IMR-90 (cell line): ENCODE measurements at regions not wholly inside any gene's neighbourhood (a gene's known extent, or its start where the extent isn't known, plus 50 kb on each side); places are given as distances from the start of the nearest gene placed in this dataset.

Experiments
- ATAC-seq: fragments of 200-7000 bp; cut with Tn5 transposase; 2 replicates; pipeline ENCODE4 v1.9.1; 2020; ENCODE audit warnings: low read depth, mild to moderate bottlenecking, moderate library complexity
- BruUV-seq: library from RNA; stranded (reverse); fragments of 400-500 nt; replicated peaks from 2 replicates; lab custom pipeline; 2021; lab: Mats Ljungman, UMichigan
- CTCF ChIA-PET: fragments of 300-600 bp; formaldehyde crosslinking; extraction: SDS; loops from one replicate; lab custom pipeline; 2021; ENCODE audit warnings: antibody characterized with exemption; lab: Yijun Ruan, JAX
- POLR2A ChIA-PET: fragments of 300-600 bp; sonication (Branson Sonifier 250); formaldehyde crosslinking; loops from one replicate; lab custom pipeline; 2022; ENCODE audit warnings: antibody characterized with exemption; ENCODE audit not compliant: unreplicated experiment; lab: Charles Lee
- DNase-seq: peaks from one replicate; pipeline ENCODE4 v3.0.0; 2013
- H2AFZ ChIP-seq: replicated peaks from 2 replicates; pipeline ENCODE3; 2013; ENCODE audit warnings: low read length, mild to moderate bottlenecking; ENCODE audit not compliant: poor library complexity
- H2AK5ac ChIP-seq: 2 replicates; pipeline ENCODE4 v1.6.1; 2013; ENCODE audit warnings: low read depth, low read length, inconsistent platforms
- H2AK9ac ChIP-seq: replicated peaks from 2 replicates; pipeline ENCODE3; 2013; ENCODE audit warnings: mild to moderate bottlenecking, low read depth, low read length, moderate library complexity; ENCODE audit not compliant: poor library complexity
- H2BK120ac ChIP-seq: 2 replicates; pipeline ENCODE4 v1.6.1; 2013; ENCODE audit warnings: low read depth, low read length, inconsistent platforms
- H2BK15ac ChIP-seq: 3 replicates; pipeline ENCODE4 v1.6.1; 2013; ENCODE audit warnings: low read depth, low read length, inconsistent platforms
- H2BK20ac ChIP-seq: 2 replicates; pipeline ENCODE4 v1.6.1; 2013; ENCODE audit warnings: low read depth, mild to moderate bottlenecking, inconsistent platforms, low read length, moderate library complexity
- H2BK5ac ChIP-seq: 2 replicates; pipeline ENCODE4 v1.6.1; 2013; ENCODE audit warnings: mild to moderate bottlenecking, low read depth, low read length, inconsistent platforms; ENCODE audit not compliant: poor library complexity, severe bottlenecking
- H3K14ac ChIP-seq: replicated peaks from 2 replicates; pipeline ENCODE4 v1.6.1; 2013; ENCODE audit warnings: low read depth, low read length, inconsistent platforms
- H3K18ac ChIP-seq: 2 replicates; pipeline ENCODE4 v1.6.1; 2013; ENCODE audit warnings: low read depth, low read length, control low read depth
- H3K23ac ChIP-seq: 2 replicates; pipeline ENCODE4 v1.6.1; 2013; ENCODE audit warnings: low read depth, low read length, inconsistent platforms
- H3K27ac ChIP-seq: 2 replicates; pipeline ENCODE4 v1.5.1; 2013; ENCODE audit warnings: mild to moderate bottlenecking, control low read depth, low read length; ENCODE audit not compliant: insufficient read depth
- H3K27me3 ChIP-seq: 2 replicates; pipeline ENCODE4 v1.6.1; 2013; ENCODE audit warnings: low read length; ENCODE audit not compliant: control insufficient read depth, insufficient read depth
- H3K36me3 ChIP-seq: 2 replicates; pipeline ENCODE4 v1.6.1; 2013; ENCODE audit warnings: low read length, mixed read lengths; ENCODE audit not compliant: control insufficient read depth, insufficient read depth
- H3K4ac ChIP-seq: 2 replicates; pipeline ENCODE4 v1.6.1; 2013; ENCODE audit warnings: low read depth, low read length, inconsistent platforms
- H3K4me1 ChIP-seq: 2 replicates; pipeline ENCODE4 v1.6.1; 2013; ENCODE audit warnings: low read length, mixed read lengths; ENCODE audit not compliant: control insufficient read depth, insufficient read depth
- H3K4me2 ChIP-seq: 2 replicates; pipeline ENCODE4 v1.6.1; 2013; ENCODE audit warnings: low read depth, mild to moderate bottlenecking, control low read depth, low read length, moderate library complexity
- H3K4me3 ChIP-seq: 2 replicates; pipeline ENCODE4 v1.5.1; 2013; ENCODE audit warnings: low read depth, mild to moderate bottlenecking, control low read depth, low read length, moderate library complexity; ENCODE audit not compliant: insufficient read depth
- H3K56ac ChIP-seq: 2 replicates; pipeline ENCODE4 v1.6.1; 2013; ENCODE audit warnings: low read length, inconsistent platforms; ENCODE audit not compliant: insufficient read depth; ENCODE audit errors: extremely low read depth
- H3K79me1 ChIP-seq, 2 experiments: 2 replicates each; pipeline ENCODE4 v1.6.1; 2013; ENCODE audit warnings: low read length in 2 of 2, inconsistent platforms in 1 of 2, low read depth in 1 of 2
- H3K9ac ChIP-seq: 2 replicates; pipeline ENCODE4 v1.6.1; 2013; ENCODE audit warnings: low read depth, low read length, control low read depth
- H3K9me1 ChIP-seq: 2 replicates; pipeline ENCODE4 v1.6.1; 2013; ENCODE audit warnings: low read length, inconsistent platforms; ENCODE audit not compliant: insufficient read depth
- H3K9me3 ChIP-seq: 2 replicates; pipeline ENCODE4 v1.6.1; 2013; ENCODE audit warnings: low read length; ENCODE audit not compliant: control insufficient read depth, insufficient read depth
- H4K20me1 ChIP-seq: 2 replicates; pipeline ENCODE4 v1.6.1; 2013; ENCODE audit warnings: low read length, inconsistent platforms; ENCODE audit not compliant: insufficient read depth
- H4K5ac ChIP-seq: 2 replicates; pipeline ENCODE4 v1.6.1; 2013; ENCODE audit warnings: mild to moderate bottlenecking, low read depth, low read length, control low read depth
- H4K8ac ChIP-seq, 2 experiments: 2 replicates each; pipeline ENCODE4 v1.6.1; 2013; ENCODE audit warnings: low read depth in 2 of 2, low read length in 2 of 2, control low read depth in 1 of 2, inconsistent platforms in 1 of 2
- H4K91ac ChIP-seq: 2 replicates; pipeline ENCODE4 v1.6.1; 2013; ENCODE audit warnings: low read depth, low read length, inconsistent platforms; ENCODE audit not compliant: insufficient read depth
- BHLHE40 ChIP-seq: fragments of 150-350 bp; IDR thresholded peaks from 2 replicates; pipeline ENCODE4 v1.6.1; 2016; ENCODE audit warnings: mild to moderate bottlenecking, low read depth, low read length
- CEBPB ChIP-seq: IDR thresholded peaks from 2 replicates; pipeline ENCODE4 v1.6.1; 2012; ENCODE audit warnings: low read depth, low read length, improper control_type of control experiment
- CHD1 ChIP-seq: IDR thresholded peaks from 2 replicates; pipeline ENCODE4 v1.6.1; 2012; ENCODE audit warnings: low read depth, low read length, improper control_type of control experiment
- CTCF ChIP-seq: conservative IDR thresholded peaks from 2 replicates; pipeline ENCODE4 v1.5.1; 2012; ENCODE audit warnings: mild to moderate bottlenecking, low read depth, low read length, improper control_type of control experiment
- FOS ChIP-seq: fragments of 150-350 bp; IDR thresholded peaks from 2 replicates; pipeline ENCODE4 v1.6.1; 2016; ENCODE audit warnings: low read depth, low read length
- MAFK ChIP-seq: IDR thresholded peaks from 2 replicates; pipeline ENCODE4 v1.6.1; 2012; ENCODE audit warnings: low read depth, low read length, improper control_type of control experiment
- MAZ ChIP-seq: IDR thresholded peaks from 2 replicates; pipeline ENCODE4 v1.6.1; 2012; ENCODE audit warnings: low read depth, mild to moderate bottlenecking, low read length, improper control_type of control experiment, moderate library complexity, borderline replicate concordance
- MXI1 ChIP-seq: IDR thresholded peaks from 2 replicates; pipeline ENCODE4 v1.6.1; 2012; ENCODE audit warnings: low read depth, mild to moderate bottlenecking, low read length, moderate library complexity, borderline replicate concordance
- NFE2L2 ChIP-seq: fragments of 150-350 bp; IDR thresholded peaks from 2 replicates; pipeline ENCODE4 v1.6.1; 2016; ENCODE audit warnings: low read depth, mild to moderate bottlenecking, low read length
- RCOR1 ChIP-seq: IDR thresholded peaks from 2 replicates; pipeline ENCODE4 v1.6.1; 2012; ENCODE audit warnings: mild to moderate bottlenecking, low read length, improper control_type of control experiment; ENCODE audit not compliant: insufficient replicate concordance
- RFX5 ChIP-seq: IDR thresholded peaks from 2 replicates; pipeline ENCODE4 v1.8.0; 2012; ENCODE audit warnings: low read depth, mild to moderate bottlenecking, low read length, moderate library complexity
- SMC3 ChIP-seq: fragments of 150-350 bp; IDR thresholded peaks from 2 replicates; pipeline ENCODE4 v1.6.1; 2016; ENCODE audit warnings: low read depth, mild to moderate bottlenecking, antibody characterized with exemption, low read length, moderate library complexity
- WGBS, 2 experiments: methylation state at CpG; one replicate each; pipeline versions ENCODE4 v1.1.5 to v1.1.7; 2013; ENCODE audit warnings: missing lambda C conversion rate in 2 of 2; ENCODE audit not compliant: insufficient read length in 1 of 2; ENCODE audit errors: extremely low coverage in 2 of 2; 5-methylcytosine and 5-hydroxymethylcytosine counted together
- dilution Hi-C: fragments of 300-500 bp; cut with HindIII; formaldehyde crosslinking; loops from one replicate; pipeline ENCODE4 v1.14.3; 2018; ENCODE audit warnings: low sequenced_read_pairs; ENCODE audit not compliant: unreplicated experiment
- in situ Hi-C: fragments of 300-500 bp; cut with MboI; formaldehyde crosslinking; loops from 3 replicates; pipeline ENCODE4 v1.14.3; 2019; ENCODE audit warnings: low sequenced_read_pairs, inconsistent platforms, mixed read lengths
- intact Hi-C: fragments of 100-400 bp; cut with micrococcal nuclease; formaldehyde crosslinking; loops from 2 replicates; pipeline ENCODE4 v1.10.0; 2022
- TF ChIP-seq, protein P1 (sequence below): fragments of 150-350 bp; IDR thresholded peaks from 2 replicates; pipeline ENCODE4 v1.6.1; 2016; ENCODE audit warnings: low read depth, mild to moderate bottlenecking, low read length, moderate library complexity, borderline replicate concordance
- TF ChIP-seq, protein P2 (sequence below): fragments of 150-350 bp; IDR thresholded peaks from 2 replicates; pipeline ENCODE4 v1.6.1; 2017; ENCODE audit warnings: mild to moderate bottlenecking, antibody characterized with exemption, low read length, low read depth

DNA sequence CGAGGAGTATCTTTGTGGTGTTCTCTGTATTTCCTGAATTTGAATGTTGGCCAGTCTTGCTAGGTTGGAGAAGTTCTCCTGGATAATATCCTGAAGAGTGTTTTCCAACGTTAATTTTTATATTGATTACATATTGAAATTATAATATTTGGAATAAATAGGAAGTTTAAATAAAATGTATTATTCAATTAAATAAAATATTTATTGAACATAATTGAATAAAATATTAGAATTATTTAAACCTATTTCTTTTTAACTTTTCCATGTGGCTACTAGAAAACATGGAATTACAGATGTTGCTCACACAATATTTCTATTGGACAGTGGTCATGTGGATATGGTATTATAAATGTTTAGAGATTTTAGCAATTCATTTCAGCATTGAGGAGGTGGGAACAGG lies 170.8 kb upstream of the FST start:
- H3K27ac ChIP-seq = no peak overlapping the region
- ChIA-PET CTCF (no interaction called here), POLR2A (no interaction called here)
- H4K5ac ChIP-seq = no peak overlapping the region
- intact Hi-C loops (no loop called here), dilution Hi-C loops (no loop called here), in situ Hi-C loops (no loop called here)
- no peak overlapping the region for H4K8ac ChIP-seq
- no peak overlapping the region for H2AK9ac ChIP-seq
- no peak overlapping the region for H3K18ac ChIP-seq
- no peak overlapping the region for H2BK15ac ChIP-seq
- TF ChIP-seq, protein P1, sequence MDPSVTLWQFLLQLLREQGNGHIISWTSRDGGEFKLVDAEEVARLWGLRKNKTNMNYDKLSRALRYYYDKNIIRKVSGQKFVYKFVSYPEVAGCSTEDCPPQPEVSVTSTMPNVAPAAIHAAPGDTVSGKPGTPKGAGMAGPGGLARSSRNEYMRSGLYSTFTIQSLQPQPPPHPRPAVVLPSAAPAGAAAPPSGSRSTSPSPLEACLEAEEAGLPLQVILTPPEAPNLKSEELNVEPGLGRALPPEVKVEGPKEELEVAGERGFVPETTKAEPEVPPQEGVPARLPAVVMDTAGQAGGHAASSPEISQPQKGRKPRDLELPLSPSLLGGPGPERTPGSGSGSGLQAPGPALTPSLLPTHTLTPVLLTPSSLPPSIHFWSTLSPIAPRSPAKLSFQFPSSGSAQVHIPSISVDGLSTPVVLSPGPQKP = no peak
- no peak for TF ChIP-seq NFE2L2
- no peak for TF ChIP-seq RFX5
- TF ChIP-seq CEBPB = no peak
- TF ChIP-seq BHLHE40 = no peak
- no peak for TF ChIP-seq FOS
- no peak for TF ChIP-seq MXI1
- no peak for TF ChIP-seq MAZ
- TF ChIP-seq, protein P2, sequence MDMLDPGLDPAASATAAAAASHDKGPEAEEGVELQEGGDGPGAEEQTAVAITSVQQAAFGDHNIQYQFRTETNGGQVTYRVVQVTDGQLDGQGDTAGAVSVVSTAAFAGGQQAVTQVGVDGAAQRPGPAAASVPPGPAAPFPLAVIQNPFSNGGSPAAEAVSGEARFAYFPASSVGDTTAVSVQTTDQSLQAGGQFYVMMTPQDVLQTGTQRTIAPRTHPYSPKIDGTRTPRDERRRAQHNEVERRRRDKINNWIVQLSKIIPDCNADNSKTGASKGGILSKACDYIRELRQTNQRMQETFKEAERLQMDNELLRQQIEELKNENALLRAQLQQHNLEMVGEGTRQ = no peak
- TF ChIP-seq SMC3 = no peak
- no peak for TF ChIP-seq RCOR1
- TF ChIP-seq MAFK = no peak
- no peak for TF ChIP-seq CHD1
- no peak for TF ChIP-seq CTCF
- H3K4me2 ChIP-seq = no peak overlapping the region
- H2AFZ ChIP-seq = no peak overlapping the region
- no peaks in the 10 kb centered on the region for H3K9me3 ChIP-seq
- no peak overlapping the region for H2AK5ac ChIP-seq
- no peak overlapping the region for H2BK120ac ChIP-seq
- no peak overlapping the region for H4K91ac ChIP-seq
- H3K23ac ChIP-seq = no peak overlapping the region
- no peak overlapping the region for H3K14ac ChIP-seq
- H3K56ac ChIP-seq = no peak overlapping the region
- no peak for DNase-seq
- H3K27me3 ChIP-seq = no peaks in the 10 kb centered on the region
- no peaks in the 10 kb centered on the region for H3K36me3 ChIP-seq
- no CpG with 5 or more reads among the region's 2 CpGs for WGBS, 2 experiments
- H3K4me3 ChIP-seq = no peak overlapping the region
- H2BK20ac ChIP-seq = no peak overlapping the region
- H3K79me1 ChIP-seq = no peaks in the 10 kb centered on the region
- no peaks in the 10 kb centered on the region for H3K4me1 ChIP-seq
- no peaks in the 10 kb centered on the region for H3K9me1 ChIP-seq
- BruUV-seq = no TSS peak
- ATAC-seq = no peak
- H4K20me1 ChIP-seq = no peaks in the 10 kb centered on the region
- H3K9ac ChIP-seq = no peak overlapping the region
- H3K4ac ChIP-seq = no peak overlapping the region
- no peak overlapping the region for H2BK5ac ChIP-seq
